SW 1271 (cell line): ENCODE measurements at regions not wholly inside any gene's neighbourhood (a gene's known extent, or its start where the extent isn't known, plus 50 kb on each side); places are given as distances from the start of the nearest gene placed in this dataset.
"Not testable (repeated sequence)": the region's sequence is repeated elsewhere in the genome, so short reads cannot be mapped to it uniquely, and the experiment has no call there.

Source experiments
- DNase-seq, 2 experiments: peaks; one replicate each; lab custom pipeline; 2025; lab: John Stamatoyannopoulos, UW

DNA sequence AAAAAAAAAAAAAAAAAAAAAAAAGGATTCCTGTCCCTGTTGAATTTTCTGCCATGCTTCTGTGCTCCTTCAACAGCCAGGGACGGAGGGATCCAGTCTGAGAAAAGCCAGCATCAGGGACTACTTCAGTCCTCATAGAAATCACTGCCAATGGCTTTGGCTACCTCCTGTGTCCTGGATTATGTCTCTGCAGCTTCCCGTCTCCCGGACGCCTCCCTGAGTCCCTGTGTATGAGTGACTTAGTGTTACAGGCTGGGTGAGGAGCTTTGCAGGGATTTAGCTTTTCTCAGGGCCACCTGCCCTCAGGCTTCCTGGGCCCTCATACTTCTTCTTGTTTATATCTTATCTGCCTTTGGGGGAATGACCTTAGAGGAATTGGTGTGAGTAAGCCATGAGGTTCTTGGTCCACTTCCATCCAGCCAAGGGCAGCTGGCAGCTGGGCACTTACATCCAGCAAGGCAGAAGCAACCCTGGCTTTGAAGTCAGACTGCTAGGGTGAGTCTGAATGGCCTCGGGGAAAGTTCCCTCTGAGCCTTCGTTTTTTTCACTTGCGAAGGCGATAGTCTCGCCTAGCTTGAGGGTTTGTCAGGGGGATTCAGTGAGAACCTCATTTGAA lies 83.6 kb upstream of the CRYM start:
- DNase-seq: not testable (repeated sequence)

DNA sequence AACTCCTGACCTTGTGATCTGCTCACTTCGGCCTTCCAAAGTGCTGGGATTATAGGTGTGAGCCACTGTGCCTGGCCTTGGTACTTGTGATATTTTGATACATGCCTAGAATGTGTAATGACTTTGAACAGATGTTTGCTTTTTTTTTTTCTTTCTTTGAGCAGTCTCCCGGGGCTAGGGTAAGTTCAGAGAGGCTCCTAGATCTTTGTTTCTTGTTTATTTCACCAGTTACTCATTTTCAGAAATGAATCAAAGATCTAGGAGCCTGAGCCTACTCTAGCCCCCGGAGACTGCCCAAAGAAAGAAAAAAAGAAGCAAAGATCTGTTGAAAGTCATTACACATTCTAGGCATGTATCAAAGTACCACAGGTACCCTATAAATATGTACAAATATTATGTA lies 83.0 kb upstream of the CRYM start:
- not testable (repeated sequence) for DNase-seq

DNA sequence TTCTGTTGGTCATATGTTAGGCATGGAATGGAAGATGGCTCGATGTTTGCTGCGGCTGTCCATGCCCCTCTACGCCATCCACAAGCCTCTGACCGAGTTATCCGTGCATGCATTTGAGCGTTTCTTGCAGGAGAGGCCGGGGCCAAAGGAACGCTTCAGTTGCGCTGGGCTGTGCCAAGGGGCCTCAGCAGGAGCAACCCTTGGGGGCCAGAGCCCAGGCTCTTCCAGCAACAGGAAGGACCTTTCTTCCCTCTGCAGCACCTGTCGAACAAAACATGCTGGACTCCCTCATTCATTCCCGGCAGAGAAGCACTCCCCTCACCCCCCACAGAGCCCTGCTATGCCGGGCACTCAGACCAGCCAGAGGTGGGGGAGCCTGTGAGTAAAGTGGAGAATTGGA lies 81.4 kb upstream of the CRYM start:
- DNase-seq: not testable (repeated sequence)

DNA sequence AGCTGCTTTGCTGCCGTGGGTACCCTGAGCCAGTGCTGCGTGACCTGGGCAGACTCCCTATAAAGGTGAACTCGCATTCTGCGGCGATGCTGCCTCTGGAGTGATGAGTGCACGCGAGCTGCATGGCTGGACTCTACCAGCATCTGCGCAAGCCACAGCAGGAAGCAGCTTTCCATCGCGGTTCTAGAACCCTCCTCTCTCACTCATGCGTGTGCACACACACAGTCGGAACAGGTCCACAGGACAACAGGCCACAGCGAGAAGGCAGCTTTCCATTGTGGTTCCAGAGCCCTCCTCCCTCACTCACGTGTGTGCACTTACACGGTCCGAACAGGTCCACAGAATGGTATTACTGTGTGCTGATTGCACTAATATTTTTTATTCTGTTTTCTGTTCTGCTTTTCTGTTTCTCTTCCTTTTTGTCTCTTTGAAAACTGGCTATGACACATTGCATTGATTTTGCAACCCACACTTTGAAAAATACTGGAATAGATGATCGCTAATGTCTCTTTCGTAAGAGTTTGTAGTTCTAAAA lies 80.2 kb upstream of the CRYM start:
- DNase-seq: not testable (repeated sequence)

DNA sequence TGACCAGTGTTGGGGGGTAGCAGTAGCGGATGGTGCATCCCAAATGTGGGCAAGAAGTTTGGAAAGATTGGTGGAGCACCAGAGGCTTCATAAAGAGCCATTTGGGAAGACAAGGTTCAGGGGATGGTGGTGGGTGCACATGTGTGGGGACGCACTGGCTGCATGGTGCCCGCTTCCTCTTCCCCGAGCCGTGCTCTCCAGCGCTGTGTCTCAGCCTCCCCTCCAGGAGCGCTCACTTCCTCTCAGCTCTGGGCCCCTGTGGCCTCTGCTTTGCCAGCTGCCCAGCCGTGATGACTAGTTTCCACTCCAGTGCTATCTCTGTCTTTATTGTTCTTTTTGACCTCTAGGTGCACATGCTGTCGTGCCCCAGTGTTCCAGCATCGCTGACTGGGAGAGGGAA lies 78.2 kb upstream of the CRYM start:
- DNase-seq: not testable (repeated sequence)

DNA sequence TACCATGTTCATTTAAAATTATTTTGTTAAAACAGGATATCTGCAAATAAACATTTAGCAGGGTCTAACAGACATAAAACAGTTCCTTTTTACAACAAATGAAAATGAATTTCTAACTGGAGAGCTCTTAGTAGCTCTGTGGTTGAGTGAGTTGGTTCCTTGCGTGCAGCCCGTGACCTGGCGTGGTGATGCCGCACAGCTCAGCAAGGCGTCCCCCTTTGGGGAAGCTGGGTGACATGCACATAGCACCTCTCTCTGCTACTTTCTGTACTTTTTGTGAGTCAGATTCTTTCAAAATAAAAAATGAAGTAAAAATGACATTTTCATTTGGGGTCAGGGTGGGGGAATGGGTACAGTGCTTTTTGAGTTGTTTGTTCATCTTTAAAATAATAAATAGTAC lies 73.3 kb upstream of the CRYM start:
- not testable (repeated sequence) for DNase-seq

DNA sequence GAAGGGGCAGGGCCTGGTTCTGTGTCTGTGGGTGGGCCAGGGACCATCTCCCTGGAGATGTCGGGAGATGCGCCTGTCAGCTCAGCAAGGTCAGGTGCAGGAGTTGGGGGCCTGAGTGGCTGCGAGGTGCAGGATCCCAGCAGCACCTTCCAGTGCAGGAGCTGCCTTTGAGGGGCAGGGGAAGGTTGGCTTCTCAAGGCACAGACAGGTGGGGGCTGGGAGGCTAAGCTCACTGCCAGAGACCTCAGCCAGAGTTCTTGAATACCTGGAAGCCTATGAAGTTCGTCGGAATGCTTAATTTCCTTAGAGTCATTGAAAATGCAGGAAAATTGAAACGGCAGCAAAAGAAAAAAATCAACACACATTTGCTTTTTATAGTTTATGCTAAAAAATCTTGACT lies 72.8 kb upstream of the CRYM start:
- not testable (repeated sequence) for DNase-seq

DNA sequence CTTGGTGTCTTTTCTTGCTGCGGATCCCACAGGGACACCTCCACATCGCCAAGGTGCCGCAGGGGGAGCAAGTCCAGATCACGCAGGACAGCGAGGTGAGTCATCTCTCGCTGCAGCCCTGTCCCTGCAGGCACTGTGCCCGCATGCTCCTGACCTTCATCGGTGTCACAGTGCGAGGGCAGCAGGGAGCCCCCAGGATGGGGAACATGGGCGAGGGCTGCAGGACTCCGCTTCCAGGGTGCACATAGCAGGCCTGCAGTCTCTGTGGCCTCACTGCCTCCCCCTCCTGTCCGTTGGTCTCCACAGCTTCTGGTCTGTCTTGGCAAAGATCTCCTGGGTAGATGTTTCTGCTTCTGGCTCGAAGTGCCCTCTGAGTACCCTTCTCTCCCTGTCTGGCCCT lies 71.2 kb upstream of the CRYM start:
- DNase-seq: not testable (repeated sequence)

DNA sequence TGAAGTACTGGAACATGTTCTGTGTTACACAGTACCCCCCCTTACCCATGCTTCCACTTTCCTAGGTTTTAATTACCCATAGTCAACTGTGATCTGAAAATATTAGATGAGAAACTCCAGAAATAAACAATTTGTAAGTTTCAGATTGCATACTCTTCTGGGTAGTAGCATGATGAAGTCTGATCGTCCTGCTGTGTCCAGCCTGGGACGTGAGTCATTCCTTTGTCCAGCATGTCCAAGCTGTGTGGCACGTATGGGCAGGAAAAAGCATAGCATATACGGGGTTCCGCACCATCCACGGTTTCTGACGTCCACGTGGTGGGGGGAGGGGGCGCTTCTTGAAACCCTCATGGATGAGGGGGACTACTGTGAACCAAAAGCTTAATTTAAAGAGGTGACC lies 70.7 kb upstream of the CRYM start:
- not testable (repeated sequence) for DNase-seq

DNA sequence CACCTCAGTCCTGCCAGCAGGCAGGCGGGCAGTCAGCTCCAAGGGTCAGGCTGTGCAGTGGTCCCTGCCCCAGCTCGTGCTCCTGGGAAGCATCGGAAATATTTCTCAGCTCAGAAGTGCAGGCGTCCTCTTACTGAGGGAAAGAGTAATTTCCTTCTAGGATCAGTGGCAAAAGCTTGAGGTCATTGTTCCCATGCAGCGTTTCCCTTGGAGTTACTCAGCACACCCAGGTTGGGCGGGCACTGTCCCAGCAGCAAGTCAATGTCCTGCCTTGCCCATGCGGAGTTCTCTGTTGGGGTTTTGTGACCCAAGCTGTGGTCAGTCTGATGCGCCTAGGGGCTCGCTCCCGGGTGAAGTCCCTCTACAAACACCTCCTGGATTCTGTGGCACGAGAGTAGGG lies 69.4 kb upstream of the CRYM start:
- not testable (repeated sequence) for DNase-seq

DNA sequence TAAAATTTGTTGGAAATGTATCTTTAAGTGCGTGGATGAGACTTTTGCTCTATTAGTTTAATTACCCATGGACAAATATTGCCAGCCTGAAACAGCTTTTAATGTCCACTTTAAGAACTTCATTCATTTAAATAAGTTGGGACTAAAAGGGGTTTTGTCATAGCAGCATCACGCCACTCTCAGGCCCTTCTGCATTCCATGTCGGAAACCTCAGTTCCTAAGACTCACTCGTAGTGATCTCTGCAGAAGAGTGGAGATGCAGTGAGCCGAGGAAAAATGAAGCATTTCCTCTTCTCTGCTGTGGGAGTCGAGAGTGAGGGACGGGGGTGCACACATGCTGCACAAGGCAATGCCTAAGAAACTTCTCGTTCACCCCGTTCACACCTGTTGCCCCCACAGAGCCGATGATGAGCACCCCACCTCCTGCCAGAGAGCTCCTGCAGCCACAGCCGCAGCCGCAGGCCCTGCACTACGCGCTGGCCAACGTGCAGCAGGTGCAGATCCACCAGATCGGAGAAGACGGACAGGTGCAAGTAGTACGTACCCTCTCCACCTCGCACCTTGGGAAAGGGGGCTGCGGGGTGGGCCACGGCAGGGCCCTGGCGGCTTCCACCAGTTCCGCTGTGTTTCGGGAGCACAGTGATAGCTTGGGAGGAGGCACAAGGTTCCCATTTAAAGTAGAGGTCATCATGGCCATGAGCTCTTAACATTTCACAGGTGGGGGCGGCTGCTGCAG lies 68.8 kb upstream of the CRYM start:
- not testable (repeated sequence) for DNase-seq

DNA sequence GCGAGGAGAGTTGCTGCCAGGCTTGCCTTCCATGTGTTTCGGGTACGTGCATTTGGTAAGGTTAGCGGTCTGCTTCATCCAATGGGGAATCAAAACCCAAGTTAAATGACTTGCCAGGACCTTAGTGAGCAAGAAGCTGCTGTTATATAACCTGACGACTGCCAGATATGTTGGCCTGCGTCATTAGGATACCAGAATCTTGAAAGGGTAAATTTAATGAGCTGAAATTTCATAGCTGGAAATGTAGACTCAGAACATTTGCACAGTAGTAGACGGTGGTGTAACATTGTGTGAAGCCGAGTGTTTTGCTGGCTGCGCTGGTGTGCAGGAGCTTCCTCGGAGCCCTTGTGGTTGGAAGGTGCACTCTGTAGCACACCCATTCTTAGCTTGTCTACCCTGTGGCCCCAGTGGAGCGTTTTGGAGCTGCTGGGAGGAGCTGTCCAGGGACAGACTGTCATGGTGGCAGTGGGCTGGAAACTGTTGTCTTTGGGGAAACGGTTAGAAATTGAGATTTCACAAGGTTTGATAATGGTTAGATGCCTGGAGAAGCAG lies 66.3 kb upstream of the CRYM start:
- not testable (repeated sequence) for DNase-seq

DNA sequence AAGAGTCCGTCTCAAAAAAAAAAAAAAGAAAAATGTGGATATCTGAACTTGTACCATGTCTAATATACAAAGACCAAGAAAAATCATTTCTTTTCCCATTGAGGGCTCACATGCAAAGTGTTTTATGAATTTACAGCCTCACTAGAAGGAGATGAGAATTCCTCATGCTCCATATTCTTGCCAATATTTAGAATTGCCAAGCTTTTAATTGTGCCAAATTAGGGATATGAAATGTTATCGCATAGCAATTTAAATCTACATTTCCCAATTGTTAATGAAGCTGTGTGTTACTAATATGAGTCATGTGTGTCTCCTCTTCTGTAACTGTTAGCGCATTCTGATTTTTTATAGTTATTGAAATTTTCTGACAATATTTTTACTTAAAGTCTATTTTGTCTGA lies 63.0 kb upstream of the CRYM start:
- DNase-seq: no peak

DNA sequence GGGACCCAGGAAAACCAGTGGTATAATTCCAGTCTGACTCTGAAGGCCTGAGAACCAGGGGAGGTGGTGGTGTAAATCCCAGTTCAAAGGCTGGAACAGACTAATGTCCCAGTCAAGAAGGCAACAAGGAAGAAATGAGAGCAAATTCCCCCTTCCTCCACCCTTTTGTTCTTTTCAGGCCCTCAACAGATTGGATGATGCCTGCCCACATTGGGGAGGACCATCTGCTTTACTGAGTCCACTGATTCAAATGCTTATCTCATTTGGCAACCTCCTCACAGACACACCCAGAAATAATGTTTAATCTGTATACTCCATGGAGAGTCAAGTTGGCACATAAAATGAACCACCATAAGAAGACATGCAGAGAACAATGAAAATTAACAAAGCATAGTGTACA lies 61.9 kb upstream of the CRYM start:
- DNase-seq: no peak

DNA sequence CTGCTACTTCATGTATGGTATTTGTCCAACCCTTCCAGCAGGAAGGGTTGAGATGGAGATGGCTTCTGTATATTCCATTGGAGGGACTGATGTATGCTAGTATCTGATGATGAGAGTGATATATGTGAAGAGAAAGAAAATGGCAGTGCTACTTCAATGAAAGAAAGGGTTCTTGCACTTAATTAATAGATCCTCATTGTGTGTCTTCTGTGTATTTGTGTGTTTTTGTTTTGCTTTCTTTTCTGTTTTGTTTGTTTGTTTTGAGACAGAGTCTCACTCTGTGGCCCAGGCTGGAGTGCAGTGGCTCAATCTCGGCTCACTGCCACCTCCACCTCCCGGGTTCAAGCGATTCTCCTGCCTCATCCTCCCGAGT lies 61.2 kb upstream of the CRYM start:
- no peak for DNase-seq

DNA sequence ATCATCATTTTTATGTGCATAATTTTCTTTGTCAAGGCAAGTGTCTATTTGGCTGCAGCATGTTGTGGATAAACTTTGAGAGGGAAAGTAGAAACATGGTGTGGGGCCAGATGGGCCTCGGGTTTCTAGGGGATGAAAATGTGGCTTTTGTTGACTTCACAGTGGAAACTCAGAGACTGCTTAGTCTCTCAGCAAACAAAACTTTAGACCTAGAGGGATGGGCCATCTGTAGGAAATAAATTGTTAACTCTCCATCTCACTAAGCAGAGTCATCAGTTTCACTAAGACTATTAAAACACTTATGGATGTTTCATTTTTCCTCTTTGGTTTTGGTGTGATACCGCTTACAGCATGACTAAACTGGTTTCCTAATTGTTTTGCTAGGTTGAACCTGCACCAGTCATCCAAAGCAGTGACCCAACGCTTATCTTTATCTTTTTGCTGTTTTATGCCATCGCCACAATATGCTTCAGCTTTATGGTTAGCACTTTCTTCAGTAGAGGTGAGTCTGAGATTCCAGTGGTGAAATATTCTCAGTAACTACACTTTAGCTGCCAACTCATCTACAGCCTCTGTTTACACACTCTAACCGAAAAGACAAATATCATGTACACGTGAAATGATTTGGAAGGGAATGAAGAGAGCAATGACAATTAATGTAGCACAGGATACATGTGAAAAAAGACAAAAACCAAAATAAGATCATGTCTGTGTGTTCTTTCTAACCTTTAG lies 60.6 kb upstream of the CRYM start:
- no peak for DNase-seq

DNA sequence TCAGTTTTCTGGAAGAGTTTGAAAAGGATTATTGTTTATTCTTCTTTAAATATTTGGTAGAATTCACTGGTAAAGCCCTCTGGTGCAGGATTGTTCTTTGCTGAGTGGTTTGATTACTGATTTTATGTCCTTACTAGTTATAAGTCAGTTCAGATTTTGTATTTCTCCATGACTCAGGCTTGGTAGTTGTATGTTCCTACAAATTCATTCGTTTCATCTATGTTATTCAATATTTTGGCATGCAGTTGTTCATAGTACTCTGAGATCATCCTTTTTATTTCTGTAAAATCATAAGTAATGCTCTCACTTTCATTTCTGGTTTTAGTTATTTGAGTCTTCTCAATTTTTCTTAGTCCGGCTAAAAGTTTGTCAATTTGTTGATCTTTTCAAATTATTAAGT lies 58.1 kb upstream of the CRYM start:
- DNase-seq: no peak

DNA sequence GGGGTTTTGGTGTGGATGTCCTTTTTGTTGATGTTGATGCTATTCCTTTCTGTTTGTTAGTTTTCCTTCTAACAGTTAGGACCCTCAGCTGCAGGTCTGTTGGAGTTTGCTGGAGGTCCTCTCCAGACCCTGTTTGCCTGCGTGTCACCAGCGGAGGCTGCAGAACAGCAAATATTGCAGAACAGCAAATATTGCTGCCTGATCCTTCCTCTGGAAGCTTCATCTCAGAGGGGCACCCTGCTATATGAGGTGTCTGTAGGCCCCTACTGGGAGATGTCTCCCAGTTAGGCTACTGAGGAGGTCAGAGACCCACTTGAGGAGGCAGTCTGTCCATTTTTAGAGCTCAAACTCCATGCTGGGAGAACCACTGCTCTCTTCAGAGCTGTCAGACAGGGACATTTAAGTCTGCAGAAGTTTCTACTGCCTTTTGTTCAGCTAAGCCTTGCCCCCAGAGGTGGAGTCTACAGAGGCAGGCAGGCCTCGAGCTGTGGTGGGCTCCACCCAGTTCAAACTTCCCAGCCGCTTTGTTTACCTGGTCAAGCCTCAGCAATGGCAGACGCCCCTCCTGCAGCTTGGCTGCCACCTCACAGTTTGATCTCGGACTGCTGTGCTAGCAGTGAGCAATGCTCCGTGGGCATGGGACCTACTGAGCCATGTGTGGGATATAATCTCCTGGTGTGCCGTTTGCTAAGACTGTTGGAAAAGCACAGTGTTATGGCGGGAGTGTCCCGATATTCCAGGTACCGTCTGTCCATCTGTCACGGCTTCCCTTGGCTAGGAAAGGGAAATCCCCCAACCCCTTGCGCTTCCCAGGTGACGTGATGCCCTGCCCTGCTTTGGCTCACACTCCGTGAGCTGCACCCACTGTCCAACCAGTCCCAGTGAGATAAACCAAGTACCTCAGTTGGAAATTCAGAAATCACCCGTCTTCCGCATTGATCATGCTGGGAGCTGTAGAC lies 56.4 kb upstream of the CRYM start:
- not testable (repeated sequence) for DNase-seq

DNA sequence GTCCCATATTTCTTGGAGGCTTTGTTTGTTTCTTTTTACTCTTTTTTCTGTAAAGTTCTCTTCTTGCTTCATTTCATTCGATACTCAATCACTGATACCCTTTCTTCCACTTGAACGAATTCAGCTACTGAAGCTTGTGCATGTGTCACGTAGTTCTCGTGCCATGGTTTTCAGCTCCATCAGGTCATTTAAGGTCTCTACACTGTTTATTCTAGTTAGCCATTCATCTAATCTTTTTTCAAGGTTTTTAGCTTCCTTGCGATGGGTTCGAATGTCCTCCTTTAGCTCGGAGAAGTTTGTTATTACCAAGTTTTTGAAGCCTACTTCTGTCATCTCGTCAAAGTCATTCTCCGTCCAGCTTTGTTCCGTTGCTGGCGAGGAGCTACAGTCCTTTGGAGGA lies 55.6 kb upstream of the CRYM start:
- not testable (repeated sequence) for DNase-seq
